CD4-positive, alpha-beta T cell (primary cell): ENCODE measurements at regions not wholly inside any gene's neighbourhood (a gene's known extent, or its start where the extent isn't known, plus 50 kb on each side); places are given as distances from the start of the nearest gene placed in this dataset.

Experiments
- ATAC-seq: fragments of 200-7000 bp; cut with Tn5 transposase; one replicate; pipeline ENCODE4 v1.10.0; 2022; ENCODE audit warnings: mild to moderate bottlenecking; ENCODE audit not compliant: poor library complexity
- CTCF ChIA-PET: fragments of 350-600 bp; sonication (Branson Sonifier 250); formaldehyde crosslinking; loops from one replicate; lab custom pipeline; 2021; ENCODE audit warnings: antibody characterized with exemption, inconsistent platforms; lab: Charles Lee
- POLR2A ChIA-PET: fragments of 350-600 bp; sonication (Branson Sonifier 250); formaldehyde crosslinking; loops from one replicate; lab custom pipeline; 2021; ENCODE audit warnings: antibody characterized with exemption, inconsistent platforms; lab: Charles Lee
- DNase-seq, 14 experiments: peaks; one replicate each; pipeline ENCODE4 v3.0.0-alpha.2; 2013 to 2020; ENCODE audit warnings: mixed read lengths in 2 of 14
- H3K27ac ChIP-seq, 2 donors: one replicate each; pipeline versions ENCODE4 v1.5.1 to v1.7.0; 2013; ENCODE audit warnings: low read length in 2 of 2, low read depth in 1 of 2, mild to moderate bottlenecking in 1 of 2
- H3K27me3 ChIP-seq, 2 experiments: 1 replicate in 1 of 2; 2 replicates in 1 of 2; pipeline versions ENCODE4 v1.6.1 to v1.7.0; 2013; ENCODE audit warnings: low read length in 2 of 2, control low read depth in 1 of 2, mild to moderate bottlenecking in 1 of 2, moderate library complexity in 1 of 2; ENCODE audit not compliant: insufficient read depth in 2 of 2, control insufficient read depth in 1 of 2
- H3K36me3 ChIP-seq: one replicate; pipeline ENCODE4 v1.6.1; 2013; ENCODE audit warnings: low read length, control low read depth; ENCODE audit not compliant: insufficient read depth
- H3K4me1 ChIP-seq: one replicate; pipeline ENCODE4 v1.6.1; 2013; ENCODE audit warnings: low read length, control low read depth; ENCODE audit not compliant: insufficient read depth
- H3K4me3 ChIP-seq: one replicate; pipeline ENCODE4 v1.5.1; 2013; ENCODE audit warnings: mild to moderate bottlenecking, low read length, moderate library complexity
- H3K9me3 ChIP-seq, 2 experiments: 1 replicate in 1 of 2; 2 replicates in 1 of 2; pipeline versions ENCODE4 v1.6.1 to v1.7.0; 2013; ENCODE audit warnings: low read length in 2 of 2, mild to moderate bottlenecking in 2 of 2, control low read depth in 1 of 2, moderate library complexity in 1 of 2; ENCODE audit not compliant: control insufficient read depth in 1 of 2, insufficient read depth in 1 of 2
- H3K27ac Mint-ChIP-seq: one replicate; pipeline ENCODE4 v1.8.0; 2020; ENCODE audit warnings: mixed read lengths
- H3K27me3 Mint-ChIP-seq: one replicate; pipeline ENCODE4 v1.8.0; 2021; ENCODE audit warnings: mixed read lengths
- H3K36me3 Mint-ChIP-seq: one replicate; pipeline ENCODE4 v1.8.0; 2021; ENCODE audit warnings: low read depth, mixed read lengths
- H3K4me1 Mint-ChIP-seq: one replicate; pipeline ENCODE4 v1.8.0; 2021; ENCODE audit warnings: low read depth, mixed read lengths
- H3K4me3 Mint-ChIP-seq: one replicate; pipeline ENCODE4 v1.8.0; 2020; ENCODE audit warnings: mild to moderate bottlenecking, mixed read lengths
- H3K9me3 Mint-ChIP-seq: one replicate; pipeline ENCODE4 v1.8.0; 2020; ENCODE audit warnings: mixed read lengths
- CTCF ChIP-seq: fragments of 200-600 bp; IDR thresholded peaks from one replicate; pipeline ENCODE4 v1.8.0; 2022; ENCODE audit warnings: antibody characterized with exemption, mild to moderate bottlenecking
- intact Hi-C, 2 experiments: fragments of 100-400 bp; cut with DNase I in 1 of 2; cut with micrococcal nuclease in 1 of 2; formaldehyde crosslinking; loops; one replicate each; pipeline versions ENCODE4 v1.15.1 to v1.9.0; 2023 to 2025; cut with DNase I, micrococcal nuclease

DNA sequence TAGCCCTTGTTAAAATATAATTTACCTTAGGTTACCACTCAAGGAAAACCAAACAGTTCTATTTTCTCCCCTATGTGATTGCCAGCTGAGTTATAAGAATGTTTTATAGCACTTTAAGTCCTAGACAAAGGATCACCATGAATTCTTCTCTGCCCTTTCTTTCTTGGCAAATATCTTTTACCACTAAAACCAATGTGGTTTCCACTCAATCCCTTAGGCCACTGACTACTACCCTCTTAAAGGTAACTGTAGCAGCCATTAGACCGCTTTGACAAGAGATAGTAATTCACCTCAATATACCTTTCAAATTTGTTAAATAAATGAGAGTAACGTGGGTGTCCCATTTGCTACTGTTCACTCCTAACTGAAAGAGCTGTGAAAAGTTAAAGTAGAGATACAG lies 307.9 kb upstream of the PRMT6 start:
- no peaks in the 10 kb centered on the region for H3K36me3 Mint-ChIP-seq
- H3K27ac ChIP-seq = no peak overlapping the region
- peaks cover 7% of the 10 kb centered on the region for H3K9me3 Mint-ChIP-seq
- H3K27me3 Mint-ChIP-seq = no peaks in the 10 kb centered on the region
- H3K4me1 ChIP-seq = no peaks in the 10 kb centered on the region
- H3K36me3 ChIP-seq = no peaks in the 10 kb centered on the region
- no peak overlapping the region for H3K4me3 Mint-ChIP-seq
- CTCF ChIA-PET = no interaction called here
- H3K27me3 ChIP-seq = no peaks in the 10 kb centered on the region
- no peak overlapping the region for H3K27ac Mint-ChIP-seq
- no peaks in the 10 kb centered on the region for H3K4me1 Mint-ChIP-seq
- ATAC-seq (no peak), DNase-seq (no peak)
- H3K4me3 ChIP-seq = no peak overlapping the region
- no peak for TF ChIP-seq CTCF
- POLR2A ChIA-PET = no interaction called here
- H3K9me3 ChIP-seq = peaks cover 0 to 5% of the 10 kb centered on the region in 2 experiments
- intact Hi-C loops = no loop called here

DNA sequence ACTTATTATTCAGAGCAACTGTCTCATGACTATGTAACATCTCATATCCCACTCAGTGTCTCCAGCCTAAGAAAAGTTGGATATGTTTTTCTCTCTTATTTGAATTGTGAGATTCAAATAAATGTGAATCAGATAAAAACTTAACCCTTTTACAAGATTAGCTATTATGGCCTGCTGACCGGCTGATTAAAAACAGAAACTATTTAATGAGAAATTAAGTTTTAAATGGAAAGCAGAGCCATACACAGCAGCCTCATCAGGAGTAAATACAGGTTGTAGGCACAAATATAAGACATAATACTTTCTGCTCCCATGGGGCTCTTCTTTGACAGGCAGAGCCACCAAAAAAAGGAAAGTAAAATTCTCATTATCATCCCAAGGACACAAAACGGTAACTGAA lies 307.0 kb upstream of the PRMT6 start:
- intact Hi-C loops = no loop called here
- H3K4me3 Mint-ChIP-seq = no peak overlapping the region
- H3K4me1 ChIP-seq = no peaks in the 10 kb centered on the region
- H3K27me3 Mint-ChIP-seq = no peaks in the 10 kb centered on the region
- H3K27ac ChIP-seq = no peak overlapping the region
- ChIA-PET POLR2A (no interaction called here), CTCF (no interaction called here)
- DNase-seq (no peak), ATAC-seq (no peak)
- no peak for TF ChIP-seq CTCF
- H3K9me3 ChIP-seq = peaks cover 0 to 5% of the 10 kb centered on the region in 2 experiments
- H3K9me3 Mint-ChIP-seq = peaks cover 7% of the 10 kb centered on the region
- H3K27me3 ChIP-seq = no peaks in the 10 kb centered on the region
- no peaks in the 10 kb centered on the region for H3K36me3 ChIP-seq
- no peak overlapping the region for H3K27ac Mint-ChIP-seq
- H3K36me3 Mint-ChIP-seq = no peaks in the 10 kb centered on the region
- H3K4me3 ChIP-seq = no peak overlapping the region
- no peaks in the 10 kb centered on the region for H3K4me1 Mint-ChIP-seq

DNA sequence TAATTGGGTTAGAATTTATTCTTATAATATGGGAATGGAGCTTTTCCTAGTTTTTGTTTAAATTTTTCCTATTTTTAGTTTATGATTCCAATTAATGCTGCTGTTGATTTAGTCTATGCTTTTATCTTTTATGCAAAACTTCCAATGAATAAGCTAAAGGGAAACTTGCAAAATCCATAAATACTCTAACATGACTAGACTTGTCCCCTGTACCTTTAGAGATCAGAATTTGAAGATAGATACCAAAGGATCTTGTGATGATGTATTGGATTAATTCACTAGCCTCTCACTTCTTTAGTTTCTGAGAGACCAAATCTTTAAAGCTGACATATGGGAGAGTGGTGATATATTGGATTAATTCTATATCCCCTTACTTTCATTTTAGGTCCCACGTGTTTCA lies 306.6 kb upstream of the PRMT6 start:
- Histone ChIP-seq H3K27ac (no peak overlapping the region), H3K9me3 (peaks cover 0 to 5% of the 10 kb centered on the region in 2 experiments), H3K27me3 (no peaks in the 10 kb centered on the region), H3K4me3 (no peak overlapping the region), H3K36me3 (no peaks in the 10 kb centered on the region), H3K4me1 (no peaks in the 10 kb centered on the region)
- DNase-seq = no peak
- no peak for ATAC-seq
- ChIA-PET POLR2A (no interaction called here), CTCF (no interaction called here)
- intact Hi-C loops = no loop called here
- no peaks in the 10 kb centered on the region for H3K4me1 Mint-ChIP-seq
- peaks cover 7% of the 10 kb centered on the region for H3K9me3 Mint-ChIP-seq
- H3K27ac Mint-ChIP-seq = no peak overlapping the region
- no peak for TF ChIP-seq CTCF
- H3K4me3 Mint-ChIP-seq = no peak overlapping the region
- no peaks in the 10 kb centered on the region for H3K27me3 Mint-ChIP-seq
- no peaks in the 10 kb centered on the region for H3K36me3 Mint-ChIP-seq
